Activated CD4-positive, alpha-beta T cell treated with anti-CD3 and anti-CD28 coated beads, Interleukin-2, amount 10 ng/mL, durations not matched to agents 24 days and 14 days (primary cell): ENCODE measurements at regions not wholly inside any gene's neighbourhood (a gene's known extent, or its start where the extent isn't known, plus 50 kb on each side); places are given as distances from the start of the nearest gene placed in this dataset.

Experiments used
- DNase-seq: peaks from one replicate; pipeline ENCODE4 v3.0.0; 2022
- H3K27ac Mint-ChIP-seq: one replicate; pipeline ENCODE4 v1.8.0; 2022; ENCODE audit warnings: mild to moderate bottlenecking, mixed read lengths
- H3K27me3 Mint-ChIP-seq: one replicate; pipeline ENCODE4 v1.8.0; 2022; ENCODE audit warnings: mixed read lengths
- H3K36me3 Mint-ChIP-seq: one replicate; pipeline ENCODE4 v1.8.0; 2022; ENCODE audit warnings: low read depth, mild to moderate bottlenecking, mixed read lengths
- H3K4me1 Mint-ChIP-seq: one replicate; pipeline ENCODE4 v1.8.0; 2021; ENCODE audit warnings: mixed read lengths
- H3K4me3 Mint-ChIP-seq: one replicate; pipeline ENCODE4 v1.8.0; 2022; ENCODE audit warnings: mild to moderate bottlenecking, moderate library complexity, mixed read lengths
- H3K9me3 Mint-ChIP-seq: one replicate; pipeline ENCODE4 v1.8.0; 2021; ENCODE audit warnings: mixed read lengths
- intact Hi-C: fragments of 100-400 bp; cut with micrococcal nuclease; formaldehyde crosslinking; loops from one replicate; pipeline ENCODE4 v1.15.1; 2023

- Mint-ChIP-seq H3K27me3 (no peaks in the 10 kb centered on the region), H3K4me3 (no peak overlapping the region), H3K9me3 (peaks cover 4% of the 10 kb centered on the region), H3K4me1 (no peaks in the 10 kb centered on the region), H3K27ac (no peak overlapping the region), H3K36me3 (no peaks in the 10 kb centered on the region)
- intact Hi-C loops, result no loop called here
- no peak for DNase-seq
These were observed 1105.8 kb upstream of the NXPH2 start for GRCh38 chr2:139885921-139886498.

DNA sequence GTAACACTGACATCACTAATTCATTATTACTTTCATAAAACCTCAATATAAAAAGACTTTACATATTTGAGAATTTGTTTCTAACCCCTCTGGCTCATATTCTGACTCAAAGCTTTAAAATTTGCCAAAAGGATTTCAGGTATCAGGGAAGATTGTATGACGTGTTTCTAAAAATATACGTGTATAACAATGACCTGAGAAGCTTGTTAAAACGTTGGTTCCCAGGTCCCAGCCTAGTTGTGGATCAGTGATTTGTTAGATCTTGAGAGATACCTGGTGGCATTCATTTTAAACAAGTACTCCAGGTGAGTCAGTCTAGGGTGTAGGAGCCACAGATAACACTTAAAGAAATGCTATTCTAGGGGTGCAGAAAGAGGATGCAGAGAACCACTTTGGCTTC is 1096.8 kb upstream of the NXPH2 start:
- Mint-ChIP-seq H3K27ac (no peak overlapping the region), H3K4me3 (no peak overlapping the region), H3K36me3 (no peaks in the 10 kb centered on the region), H3K4me1 (no peaks in the 10 kb centered on the region), H3K27me3 (no peaks in the 10 kb centered on the region), H3K9me3 (peaks cover 4% of the 10 kb centered on the region)
- intact Hi-C loops, result no loop called here
- no peak for DNase-seq

- Mint-ChIP-seq H3K9me3 (peaks cover 4% of the 10 kb centered on the region), H3K27ac (no peak overlapping the region), H3K36me3 (no peaks in the 10 kb centered on the region), H3K4me3 (no peak overlapping the region), H3K4me1 (no peaks in the 10 kb centered on the region), H3K27me3 (no peaks in the 10 kb centered on the region)
- intact Hi-C loops, result no loop called here
- DNase-seq, result no peak
These were observed 1096.1 kb upstream of the NXPH2 start for GRCh38 chr2:139876321-139876720.

DNA sequence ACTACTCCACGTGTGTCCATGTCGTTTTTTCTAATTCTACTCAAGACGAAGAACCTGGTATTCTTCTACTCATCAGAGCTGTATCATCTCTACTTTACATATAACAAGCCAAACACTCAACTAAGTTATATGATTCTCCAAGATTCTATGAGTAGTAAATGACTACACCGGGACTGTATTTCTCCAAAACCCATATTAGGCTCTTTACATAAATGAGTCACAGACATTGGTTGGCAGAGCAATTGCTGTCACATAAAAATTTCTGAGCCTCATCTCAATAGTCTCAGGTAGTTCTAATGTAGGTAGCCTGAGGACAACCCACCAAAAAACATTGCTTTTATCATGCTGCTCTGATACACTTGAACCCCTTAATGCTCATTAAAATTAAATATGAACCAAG is 1092.3 kb upstream of the NXPH2 start:
- Mint-ChIP-seq H3K9me3 (peaks cover 4% of the 10 kb centered on the region), H3K4me1 (no peaks in the 10 kb centered on the region), H3K36me3 (no peaks in the 10 kb centered on the region), H3K4me3 (no peak overlapping the region), H3K27me3 (no peaks in the 10 kb centered on the region), H3K27ac (no peak overlapping the region)
- DNase-seq, result no peak
- intact Hi-C loops, result no loop called here

GRCh38 chr2:139872032-139872431 is 1091.8 kb upstream of the NXPH2 start:
- no peak overlapping the region for H3K4me3 Mint-ChIP-seq
- no peaks in the 10 kb centered on the region for H3K27me3 Mint-ChIP-seq
- H3K4me1 Mint-ChIP-seq, result no peaks in the 10 kb centered on the region
- H3K9me3 Mint-ChIP-seq, result peaks cover 4% of the 10 kb centered on the region
- DNase-seq, result no peak
- H3K27ac Mint-ChIP-seq, result no peak overlapping the region
- intact Hi-C loops, result no loop called here
- H3K36me3 Mint-ChIP-seq, result no peaks in the 10 kb centered on the region

GRCh38 chr2:139867601-139868226 is 1087.5 kb upstream of the NXPH2 start:
- DNase-seq, result no peak
- intact Hi-C loops, result no loop called here
- Mint-ChIP-seq H3K36me3 (no peaks in the 10 kb centered on the region), H3K4me3 (no peak overlapping the region), H3K27me3 (no peaks in the 10 kb centered on the region), H3K4me1 (no peaks in the 10 kb centered on the region), H3K27ac (no peak overlapping the region), H3K9me3 (peaks cover 4% of the 10 kb centered on the region)

GRCh38 chr2:139864821-139865302 is 1084.7 kb upstream of the NXPH2 start:
- Mint-ChIP-seq H3K27me3 (no peaks in the 10 kb centered on the region), H3K27ac (no peak overlapping the region), H3K4me1 (no peaks in the 10 kb centered on the region), H3K9me3 (peaks cover 3% of the 10 kb centered on the region), H3K36me3 (no peaks in the 10 kb centered on the region), H3K4me3 (no peak overlapping the region)
- intact Hi-C loops, result no loop called here
- no peak for DNase-seq

GRCh38 chr2:139854769-139855483 is 1074.7 kb upstream of the NXPH2 start:
- Mint-ChIP-seq H3K9me3 (peaks cover 4% of the 10 kb centered on the region), H3K27me3 (no peaks in the 10 kb centered on the region), H3K36me3 (no peaks in the 10 kb centered on the region), H3K4me3 (no peak overlapping the region), H3K4me1 (no peaks in the 10 kb centered on the region), H3K27ac (no peak overlapping the region)
- DNase-seq, result no peak
- intact Hi-C loops, result no loop called here

DNA sequence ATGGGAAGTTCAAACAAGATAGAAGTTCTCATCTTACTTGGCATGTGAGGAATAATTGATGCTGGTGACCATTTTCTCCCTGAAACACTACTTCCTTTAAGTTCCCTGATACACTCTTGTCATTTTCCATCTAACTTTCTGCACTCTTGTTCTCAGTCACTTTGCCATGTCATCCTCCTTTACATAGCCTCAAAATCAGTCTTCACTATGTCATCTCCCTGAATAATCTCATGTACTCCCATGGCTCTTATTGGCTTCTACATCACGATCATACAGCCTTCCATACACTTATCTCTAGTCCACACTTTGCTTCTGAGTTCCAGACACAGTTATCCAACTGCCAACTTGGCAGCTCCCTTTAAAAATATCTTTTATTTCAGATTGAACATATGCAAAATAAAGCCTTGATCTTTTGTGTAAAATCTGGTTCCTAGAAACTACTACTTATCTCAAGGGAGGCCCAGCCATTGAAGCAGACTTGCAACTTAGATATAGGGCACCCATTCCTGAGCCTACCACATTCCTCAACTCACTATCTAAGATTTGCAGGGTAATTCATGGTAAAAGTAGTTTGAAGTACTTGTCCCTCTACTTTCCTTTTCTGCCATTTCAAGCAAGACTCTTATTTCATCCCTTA is 1070.2 kb upstream of the NXPH2 start:
- DNase-seq, result no peak
- no peaks in the 10 kb centered on the region for H3K27me3 Mint-ChIP-seq
- no peaks in the 10 kb centered on the region for H3K9me3 Mint-ChIP-seq
- no peaks in the 10 kb centered on the region for H3K36me3 Mint-ChIP-seq
- no peak overlapping the region for H3K4me3 Mint-ChIP-seq
- H3K4me1 Mint-ChIP-seq, result no peaks in the 10 kb centered on the region
- no peak overlapping the region for H3K27ac Mint-ChIP-seq
- intact Hi-C loops, result no loop called here

- H3K27me3 Mint-ChIP-seq, result no peaks in the 10 kb centered on the region
- peaks cover 4% of the 10 kb centered on the region for H3K9me3 Mint-ChIP-seq
- intact Hi-C loops, result no loop called here
- no peaks in the 10 kb centered on the region for H3K4me1 Mint-ChIP-seq
- H3K36me3 Mint-ChIP-seq, result no peaks in the 10 kb centered on the region
- H3K27ac Mint-ChIP-seq, result no peak overlapping the region
- H3K4me3 Mint-ChIP-seq, result no peak overlapping the region
- no peak for DNase-seq
These were observed 1056.6 kb upstream of the NXPH2 start for GRCh38 chr2:139836769-139837168.

GRCh38 chr2:139835101-139835500 is 1054.9 kb upstream of the NXPH2 start:
- Mint-ChIP-seq H3K36me3 (no peaks in the 10 kb centered on the region), H3K27ac (no peak overlapping the region), H3K9me3 (peaks cover 4% of the 10 kb centered on the region), H3K4me3 (no peak overlapping the region), H3K27me3 (no peaks in the 10 kb centered on the region), H3K4me1 (no peaks in the 10 kb centered on the region)
- DNase-seq, result no peak
- intact Hi-C loops, result no loop called here

- Mint-ChIP-seq H3K27ac (no peak overlapping the region), H3K9me3 (peaks cover 1% of the 10 kb centered on the region), H3K27me3 (no peaks in the 10 kb centered on the region), H3K4me3 (no peak overlapping the region), H3K4me1 (no peaks in the 10 kb centered on the region), H3K36me3 (no peaks in the 10 kb centered on the region)
- intact Hi-C loops, result no loop called here
- no peak for DNase-seq
These were observed 1047.8 kb upstream of the NXPH2 start for GRCh38 chr2:139828011-139828410.

DNA sequence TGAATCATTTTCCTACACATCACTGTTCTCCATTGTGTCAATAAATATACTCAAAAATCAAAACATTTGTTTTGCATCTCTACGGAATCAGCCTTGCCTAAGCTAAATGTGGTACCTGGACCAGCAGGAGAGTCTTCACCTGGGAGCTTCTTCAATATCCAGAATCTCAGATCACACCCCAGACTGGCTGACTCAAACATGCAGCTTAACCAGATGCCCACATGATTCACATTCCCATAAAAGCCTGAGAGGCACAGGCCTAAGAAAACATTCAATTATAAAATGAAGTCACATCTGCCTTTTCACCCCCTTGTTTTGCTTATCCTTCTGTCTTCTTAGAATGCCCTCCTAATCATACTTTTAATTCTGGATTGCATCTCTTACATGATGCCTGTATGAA is 1045.5 kb upstream of the NXPH2 start:
- Mint-ChIP-seq H3K27me3 (no peaks in the 10 kb centered on the region), H3K27ac (no peak overlapping the region), H3K36me3 (no peaks in the 10 kb centered on the region), H3K9me3 (no peaks in the 10 kb centered on the region), H3K4me1 (no peaks in the 10 kb centered on the region), H3K4me3 (no peak overlapping the region)
- no peak for DNase-seq
- intact Hi-C loops, result no loop called here

DNA sequence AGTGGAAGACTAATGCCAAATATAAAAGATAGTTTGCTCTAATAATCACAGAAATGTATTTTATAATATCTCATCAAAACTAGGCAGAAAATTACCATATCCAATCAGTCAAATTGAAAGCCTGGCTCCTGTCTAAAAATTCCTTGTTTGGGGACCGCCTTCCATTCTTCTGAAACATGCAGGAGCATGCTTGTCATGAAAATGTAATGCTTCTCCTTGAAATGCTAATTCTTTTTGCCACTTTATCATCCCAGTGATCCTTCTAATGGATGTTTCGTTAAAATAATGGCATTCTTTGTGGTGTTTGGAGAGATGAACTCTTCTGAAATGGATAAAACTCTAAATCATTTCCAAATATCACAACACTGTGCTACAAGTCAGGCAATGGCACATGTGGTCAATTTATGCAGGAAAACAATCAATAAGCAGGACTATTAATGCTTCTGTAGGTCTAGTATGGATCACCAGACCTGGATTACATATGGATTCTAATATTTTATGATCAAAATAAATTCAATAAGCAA is 1039.1 kb upstream of the NXPH2 start:
- Mint-ChIP-seq H3K36me3 (no peaks in the 10 kb centered on the region), H3K4me1 (no peaks in the 10 kb centered on the region), H3K9me3 (peaks cover 7% of the 10 kb centered on the region), H3K27me3 (no peaks in the 10 kb centered on the region), H3K27ac (no peak overlapping the region), H3K4me3 (no peak overlapping the region)
- no peak for DNase-seq
- intact Hi-C loops, result no loop called here
